Choroid plexus epithelial cell (primary cell): ENCODE measurements at regions not wholly inside any gene's neighbourhood (a gene's known extent, or its start where the extent isn't known, plus 50 kb on each side); places are given as distances from the start of the nearest gene placed in this dataset.

Experiments
- DNase-seq: peaks from one replicate; pipeline ENCODE4 v3.0.0-alpha.2; 2010; ENCODE audit warnings: low read depth
- H3K4me3 ChIP-seq: 2 replicates; pipeline ENCODE4 v1.5.1; 2011; ENCODE audit warnings: low read depth, mild to moderate bottlenecking, control low read depth, low read length, moderate library complexity
- CTCF ChIP-seq: conservative IDR thresholded peaks from 2 replicates; pipeline ENCODE4 v1.5.1; 2011; ENCODE audit warnings: low read depth, mild to moderate bottlenecking, control low read depth, inconsistent platforms, low read length, moderate library complexity

GRCh38 chr3:87625876-87626275 is 349.5 kb upstream of the POU1F1 start:
- DNase-seq: peak; percentile 13
- H3K4me3 ChIP-seq: no peak overlapping the region
- TF ChIP-seq CTCF: no peak

- TF ChIP-seq CTCF: no peak
- no peak for DNase-seq
- H3K4me3 ChIP-seq: no peak overlapping the region
Measured at GRCh38 chr3:87624860-87625259, 348.5 kb upstream of the POU1F1 start.

GRCh38 chr3:87621667-87622066 is 345.3 kb upstream of the POU1F1 start:
- H3K4me3 ChIP-seq: no peak overlapping the region
- no peak for DNase-seq
- no peak for TF ChIP-seq CTCF

GRCh38 chr3:87615506-87615905 is 339.1 kb upstream of the POU1F1 start:
- TF ChIP-seq CTCF: no peak
- no peak overlapping the region for H3K4me3 ChIP-seq
- no peak for DNase-seq

- DNase-seq: no peak
- TF ChIP-seq CTCF: no peak
- no peak overlapping the region for H3K4me3 ChIP-seq
Measured at GRCh38 chr3:87614998-87615397, 338.6 kb upstream of the POU1F1 start.

GRCh38 chr3:87607234-87607633 is 330.9 kb upstream of the POU1F1 start:
- H3K4me3 ChIP-seq: no peak overlapping the region
- TF ChIP-seq CTCF: no peak
- no peak for DNase-seq

GRCh38 chr3:87595798-87596197 is 319.4 kb upstream of the POU1F1 start:
- DNase-seq: no peak
- no peak for TF ChIP-seq CTCF
- no peak overlapping the region for H3K4me3 ChIP-seq
